Calu3 (cell line): ENCODE measurements at regions not wholly inside any gene's neighbourhood (a gene's known extent, or its start where the extent isn't known, plus 50 kb on each side); places are given as distances from the start of the nearest gene placed in this dataset.

Experiments used
- BruUV-seq: library from RNA; stranded (reverse); fragments of 400-500 nt; replicated peaks from 2 replicates; lab custom pipeline; 2021; lab: Mats Ljungman, UMichigan
- CTCF ChIA-PET: fragments of 300-600 bp; sonication (Branson Sonifier 250); formaldehyde crosslinking; loops from one replicate; lab custom pipeline; 2022; ENCODE audit warnings: antibody characterized with exemption; lab: Charles Lee
- DNase-seq: peaks from one replicate; pipeline ENCODE4 v3.0.0; 2022
- H3K27ac Mint-ChIP-seq: one replicate; pipeline ENCODE4 v1.8.0; 2022; ENCODE audit warnings: mixed read lengths; ENCODE audit not compliant: unreplicated experiment
- H3K27me3 Mint-ChIP-seq: one replicate; pipeline ENCODE4 v1.8.0; 2022; ENCODE audit warnings: mixed read lengths; ENCODE audit not compliant: unreplicated experiment
- H3K36me3 Mint-ChIP-seq: one replicate; pipeline ENCODE4 v1.8.0; 2022; ENCODE audit warnings: mild to moderate bottlenecking, moderate library complexity, mixed read lengths; ENCODE audit not compliant: insufficient read depth, unreplicated experiment
- H3K4me1 Mint-ChIP-seq: one replicate; pipeline ENCODE4 v1.8.0; 2022; ENCODE audit warnings: mild to moderate bottlenecking, low read depth, mixed read lengths; ENCODE audit not compliant: unreplicated experiment
- H3K4me3 Mint-ChIP-seq: one replicate; pipeline ENCODE4 v1.8.0; 2022; ENCODE audit warnings: mild to moderate bottlenecking, low read depth, moderate library complexity, mixed read lengths; ENCODE audit not compliant: unreplicated experiment
- H3K9me3 Mint-ChIP-seq: one replicate; pipeline ENCODE4 v1.8.0; 2022; ENCODE audit warnings: low read depth, mixed read lengths; ENCODE audit not compliant: unreplicated experiment
- intact Hi-C: fragments of 100-400 bp; cut with micrococcal nuclease; formaldehyde crosslinking; loops from one replicate; pipeline ENCODE4 v1.10.0; 2022; ENCODE audit not compliant: unreplicated experiment
- TF ChIP-seq, protein P1 (sequence below): fragments of 200-600 bp; IDR thresholded peaks from one replicate; pipeline ENCODE4 v1.8.0; 2022; ENCODE audit warnings: antibody characterized with exemption; ENCODE audit not compliant: unreplicated experiment

DNA sequence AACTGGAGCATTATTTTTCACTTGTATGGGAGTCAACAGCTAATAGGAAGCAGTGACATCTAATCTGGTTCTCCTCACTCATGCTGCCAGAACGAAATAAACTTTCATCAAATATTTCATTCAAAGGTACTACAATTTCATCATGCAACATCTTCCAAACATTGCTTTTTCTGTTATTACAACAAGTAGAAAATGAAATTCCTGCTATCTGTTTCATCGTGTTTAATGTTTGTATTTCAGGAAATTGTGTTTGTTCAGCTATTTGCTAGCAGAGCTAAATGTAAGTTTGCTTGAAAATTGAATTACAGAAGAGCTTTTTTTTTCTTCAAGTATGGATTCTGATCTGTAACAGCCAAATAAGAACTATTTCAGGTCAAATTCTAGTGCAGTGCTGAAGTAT lies 90.1 kb downstream of the SLITRK6 start:
- Mint-ChIP-seq H3K9me3 (no peaks in the 10 kb centered on the region), H3K4me1 (no peaks in the 10 kb centered on the region), H3K27me3 (no peaks in the 10 kb centered on the region), H3K36me3 (no peaks in the 10 kb centered on the region), H3K27ac (no peak overlapping the region), H3K4me3 (no peak overlapping the region)
- no TSS peak for BruUV-seq
- intact Hi-C loops = no loop called here
- CTCF ChIA-PET = no interaction called here
- DNase-seq = no peak
- TF ChIP-seq, protein P1, sequence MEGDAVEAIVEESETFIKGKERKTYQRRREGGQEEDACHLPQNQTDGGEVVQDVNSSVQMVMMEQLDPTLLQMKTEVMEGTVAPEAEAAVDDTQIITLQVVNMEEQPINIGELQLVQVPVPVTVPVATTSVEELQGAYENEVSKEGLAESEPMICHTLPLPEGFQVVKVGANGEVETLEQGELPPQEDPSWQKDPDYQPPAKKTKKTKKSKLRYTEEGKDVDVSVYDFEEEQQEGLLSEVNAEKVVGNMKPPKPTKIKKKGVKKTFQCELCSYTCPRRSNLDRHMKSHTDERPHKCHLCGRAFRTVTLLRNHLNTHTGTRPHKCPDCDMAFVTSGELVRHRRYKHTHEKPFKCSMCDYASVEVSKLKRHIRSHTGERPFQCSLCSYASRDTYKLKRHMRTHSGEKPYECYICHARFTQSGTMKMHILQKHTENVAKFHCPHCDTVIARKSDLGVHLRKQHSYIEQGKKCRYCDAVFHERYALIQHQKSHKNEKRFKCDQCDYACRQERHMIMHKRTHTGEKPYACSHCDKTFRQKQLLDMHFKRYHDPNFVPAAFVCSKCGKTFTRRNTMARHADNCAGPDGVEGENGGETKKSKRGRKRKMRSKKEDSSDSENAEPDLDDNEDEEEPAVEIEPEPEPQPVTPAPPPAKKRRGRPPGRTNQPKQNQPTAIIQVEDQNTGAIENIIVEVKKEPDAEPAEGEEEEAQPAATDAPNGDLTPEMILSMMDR = no peak

DNA sequence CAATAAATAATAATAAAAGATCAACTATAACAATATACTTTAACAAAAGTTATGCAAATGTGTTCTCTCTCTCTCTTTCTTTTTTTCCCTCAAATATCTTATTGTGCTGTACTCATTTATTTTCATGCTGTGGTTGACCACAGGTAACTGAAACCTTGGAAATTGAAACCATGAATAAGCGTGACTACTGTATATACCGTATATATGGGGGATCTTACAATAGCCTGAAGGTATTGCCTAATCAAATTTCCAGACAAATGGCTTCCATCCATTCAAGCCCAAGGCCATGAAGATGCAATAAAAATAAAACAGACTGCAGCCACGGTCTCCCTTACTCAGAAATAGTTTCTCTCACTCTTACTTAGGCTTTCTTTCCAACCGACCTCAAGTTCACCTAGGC lies 98.3 kb downstream of the SLITRK6 start:
- H3K9me3 Mint-ChIP-seq = no peaks in the 10 kb centered on the region
- no peaks in the 10 kb centered on the region for H3K27me3 Mint-ChIP-seq
- no peak overlapping the region for H3K4me3 Mint-ChIP-seq
- TF ChIP-seq, protein P1 = no peak
- no peaks in the 10 kb centered on the region for H3K36me3 Mint-ChIP-seq
- BruUV-seq = no TSS peak
- CTCF ChIA-PET = no interaction called here
- no peaks in the 10 kb centered on the region for H3K4me1 Mint-ChIP-seq
- no peak overlapping the region for H3K27ac Mint-ChIP-seq
- intact Hi-C loops = no loop called here
- no peak for DNase-seq

DNA sequence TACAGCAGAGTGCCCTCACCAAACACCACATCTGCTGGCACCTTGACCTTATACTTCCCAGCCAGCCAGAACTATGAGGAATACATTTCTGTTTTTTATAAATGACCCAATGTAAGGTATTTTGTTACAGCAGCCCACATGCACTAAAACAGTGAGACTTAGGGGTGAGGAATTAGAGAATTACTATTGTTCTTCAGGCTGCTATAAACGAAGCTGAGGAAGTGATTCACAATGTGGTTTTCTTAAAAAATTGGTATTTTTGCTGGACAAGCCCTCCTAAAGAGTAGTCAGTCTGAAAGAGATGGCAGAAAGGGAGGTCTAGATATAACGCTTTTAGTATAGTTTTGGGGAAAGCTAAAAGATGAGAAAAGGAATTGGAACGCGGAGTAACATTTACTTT lies 101.0 kb downstream of the SLITRK6 start:
- BruUV-seq = no TSS peak
- no peak overlapping the region for H3K27ac Mint-ChIP-seq
- no peaks in the 10 kb centered on the region for H3K4me1 Mint-ChIP-seq
- TF ChIP-seq, protein P1 = no peak
- DNase-seq = no peak
- intact Hi-C loops = no loop called here
- no peaks in the 10 kb centered on the region for H3K27me3 Mint-ChIP-seq
- CTCF ChIA-PET = no interaction called here
- no peaks in the 10 kb centered on the region for H3K9me3 Mint-ChIP-seq
- no peak overlapping the region for H3K4me3 Mint-ChIP-seq
- no peaks in the 10 kb centered on the region for H3K36me3 Mint-ChIP-seq

DNA sequence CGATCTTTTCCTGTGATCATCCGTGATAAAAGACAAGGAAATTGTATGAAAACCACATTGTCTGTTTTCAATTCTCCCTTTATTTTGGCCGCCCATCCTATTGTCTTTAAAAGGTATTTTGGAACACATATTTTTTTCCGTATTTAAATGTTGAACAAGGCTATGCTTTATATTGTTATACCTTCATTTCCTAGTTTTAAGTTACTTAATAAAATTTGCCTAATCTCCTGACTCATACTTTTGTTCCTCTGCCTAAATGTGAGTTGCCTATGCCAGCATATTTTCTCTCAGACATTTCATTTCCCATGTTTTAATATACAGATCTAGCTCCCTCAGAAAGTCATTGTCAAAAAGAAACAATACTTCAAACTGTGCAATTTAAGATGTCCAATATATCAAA lies 104.2 kb downstream of the SLITRK6 start:
- intact Hi-C loops = no loop called here
- TF ChIP-seq, protein P1 = no peak
- H3K27me3 Mint-ChIP-seq = no peaks in the 10 kb centered on the region

More for the DNA sequence above, 104.2 kb downstream of the SLITRK6 start:
- Mint-ChIP-seq H3K9me3 (no peaks in the 10 kb centered on the region), H3K27ac (no peak overlapping the region), H3K36me3 (no peaks in the 10 kb centered on the region), H3K4me3 (no peak overlapping the region), H3K4me1 (no peaks in the 10 kb centered on the region)
- no peak for DNase-seq
- CTCF ChIA-PET = no interaction called here
- no TSS peak for BruUV-seq
